Endothelial cell of umbilical vein (primary cell): ENCODE measurements at regions not wholly inside any gene's neighbourhood (a gene's known extent, or its start where the extent isn't known, plus 50 kb on each side); places are given as distances from the start of the nearest gene placed in this dataset.

ENCODE experiments used
- BruUV-seq: library from RNA; stranded (reverse); fragments of 400-500 nt; replicated peaks from 2 replicates; lab custom pipeline; 2021; lab: Mats Ljungman, UMichigan
- CTCF ChIA-PET: fragments of 300-600, 350-600 bp; sonication (Branson Sonifier 250); formaldehyde crosslinking; loops from one replicate; lab custom pipeline; 2021; ENCODE audit warnings: antibody characterized with exemption, inconsistent platforms; lab: Charles Lee
- POLR2A ChIA-PET: fragments of 300-600, 350-600 bp; sonication (Branson Sonifier 250); formaldehyde crosslinking; loops from one replicate; lab custom pipeline; 2021; ENCODE audit warnings: antibody characterized with exemption, inconsistent platforms; lab: Charles Lee
- DNase-seq: peaks from one replicate; pipeline ENCODE4 v3.0.0-alpha.2; 2011; ENCODE audit warnings: low read depth, low spot score
- FAIRE-seq: peaks from 2 replicates; lab custom pipeline; 2011; peaks lifted over from hg19 to GRCh38; lab: Jason Lieb, UNC
- H2AFZ ChIP-seq: 2 replicates; pipeline ENCODE4 v1.6.0; 2012; ENCODE audit warnings: low read depth, low read length, control low read depth, inconsistent platforms
- H3K27ac ChIP-seq: 2 replicates; pipeline ENCODE4 v1.5.1; 2011; ENCODE audit warnings: low read depth, mild to moderate bottlenecking, control low read depth, low read length, moderate library complexity; ENCODE audit not compliant: insufficient read depth
- H3K27me3 ChIP-seq, 2 experiments: 2 replicates each; pipeline versions ENCODE4 v1.6.0 to v1.6.1; 2011; ENCODE audit warnings: low read length in 2 of 2, mixed read lengths in 1 of 2; ENCODE audit not compliant: control insufficient read depth in 2 of 2, insufficient read depth in 2 of 2
- H3K36me3 ChIP-seq, 2 experiments: 2 replicates in 1 of 2; 3 replicates in 1 of 2; pipeline ENCODE4 v1.5.1; 2011; ENCODE audit warnings: low read length in 2 of 2, mild to moderate bottlenecking in 1 of 2, moderate library complexity in 1 of 2; ENCODE audit not compliant: control insufficient read depth in 2 of 2, insufficient read depth in 2 of 2; ENCODE audit errors: extremely low read depth in 1 of 2
- H3K4me1 ChIP-seq: 3 replicates; pipeline ENCODE4 v1.5.1; 2011; ENCODE audit warnings: mild to moderate bottlenecking, low read length; ENCODE audit not compliant: control insufficient read depth, insufficient read depth; ENCODE audit errors: extremely low read depth
- H3K4me2 ChIP-seq: 2 replicates; pipeline ENCODE4 v1.6.1; 2011; ENCODE audit warnings: low read length, control low read depth, mixed read lengths; ENCODE audit not compliant: insufficient read depth
- H3K4me3 ChIP-seq, 3 experiments: fragments of 200-600 bp in 1 of 3; sonication (generic), shearing (Covaris generic) in 1 of 3; replicated peaks in 1 of 3; 2 replicates each; pipeline ENCODE4 v1.5.1; 2011 to 2016; ENCODE audit warnings: control low read depth in 3 of 3, low read length in 3 of 3, mild to moderate bottlenecking in 2 of 3, inconsistent platforms in 1 of 3, low read depth in 1 of 3, moderate library complexity in 1 of 3; ENCODE audit not compliant: insufficient read depth in 1 of 3
- H3K79me2 ChIP-seq: 2 replicates; pipeline ENCODE4 v1.6.0; 2012; ENCODE audit warnings: low read length, inconsistent platforms; ENCODE audit not compliant: control insufficient read depth, insufficient read depth
- H3K9ac ChIP-seq: replicated peaks from 2 replicates; pipeline ENCODE3; 2011; ENCODE audit warnings: low read length, control low read depth; ENCODE audit not compliant: insufficient read depth; ENCODE audit errors: extremely low read depth
- H3K9me1 ChIP-seq: replicated peaks from 3 replicates; pipeline ENCODE4 v1.6.0; 2011; ENCODE audit warnings: mild to moderate bottlenecking, low read length; ENCODE audit not compliant: control insufficient read depth, insufficient read depth; ENCODE audit errors: extremely low read depth
- H3K9me3 ChIP-seq: replicated peaks from 2 replicates; pipeline ENCODE4 v1.5.1; 2012; ENCODE audit warnings: low read length, inconsistent platforms; ENCODE audit not compliant: control insufficient read depth, insufficient read depth
- H4K20me1 ChIP-seq: replicated peaks from 2 replicates; pipeline ENCODE3; 2011; ENCODE audit warnings: mild to moderate bottlenecking, low read length; ENCODE audit not compliant: control insufficient read depth, insufficient read depth; ENCODE audit errors: extremely low read depth
- CTCF ChIP-seq, 2 donors: IDR thresholded peaks; 1 replicate in 1 of 2; 2 replicates in 1 of 2; pipeline ENCODE4 v1.5.1; 2011; ENCODE audit warnings: low read length in 2 of 2, mild to moderate bottlenecking in 2 of 2, moderate library complexity in 2 of 2, control low read depth in 1 of 2, inconsistent platforms in 1 of 2, low read depth in 1 of 2; ENCODE audit not compliant: insufficient read depth in 1 of 2; ENCODE audit errors: extremely low read depth in 1 of 2
- EZH2 ChIP-seq: IDR thresholded peaks from 2 replicates; pipeline ENCODE4 v1.6.1; 2012; ENCODE audit warnings: borderline replicate concordance, low read depth, mild to moderate bottlenecking, moderate library complexity, low read length, inconsistent platforms; ENCODE audit not compliant: severe bottlenecking
- FOS ChIP-seq: IDR thresholded peaks from 2 replicates; pipeline ENCODE4 v1.6.1; 2011; ENCODE audit warnings: mild to moderate bottlenecking, low read length, moderate library complexity, borderline replicate concordance; ENCODE audit not compliant: insufficient read depth
- GATA2 ChIP-seq: IDR thresholded peaks from 2 replicates; pipeline ENCODE4 v1.7.0; 2011; ENCODE audit warnings: low read depth, mild to moderate bottlenecking, moderate library complexity, mixed read lengths, low read length; ENCODE audit not compliant: insufficient read length, insufficient read depth
- JUN ChIP-seq: IDR thresholded peaks from 2 replicates; pipeline ENCODE4 v1.6.1; 2011; ENCODE audit warnings: borderline replicate concordance, low read depth; ENCODE audit not compliant: insufficient read length, insufficient read depth
- MAX ChIP-seq: IDR thresholded peaks from 2 replicates; pipeline ENCODE4 v1.6.1; 2011; ENCODE audit not compliant: insufficient read depth, insufficient read length
- MYC ChIP-seq: IDR thresholded peaks from one replicate; pipeline ENCODE4 v1.6.1; 2011; ENCODE audit warnings: mild to moderate bottlenecking, low read depth, low read length
- POLR2A ChIP-seq: IDR thresholded peaks from 2 replicates; pipeline ENCODE4 v1.6.1; 2012; ENCODE audit warnings: low read depth, mild to moderate bottlenecking, control low read depth, low read length
- POLR2AphosphoS5 ChIP-seq: IDR thresholded peaks from 2 replicates; pipeline ENCODE4 v1.6.1; 2012; ENCODE audit warnings: low read depth, mild to moderate bottlenecking, control low read depth, low read length, moderate library complexity; ENCODE audit not compliant: insufficient read depth
- dilution Hi-C: fragments of 300-500 bp; cut with MboI; formaldehyde crosslinking; loops from one replicate; pipeline ENCODE4 v1.15.0; 2019; ENCODE audit warnings: low sequenced_read_pairs; ENCODE audit not compliant: extremely low pct_ligation_motif_present
- intact Hi-C: fragments of 100-400 bp; cut with micrococcal nuclease; formaldehyde crosslinking; loops from one replicate; pipeline ENCODE4 v1.10.0; 2022

GRCh38 chr12:84148335-84148734 lies 764.3 kb downstream of the SLC6A15 start:
- no TSS peak for BruUV-seq
- no peak for FAIRE-seq
- Histone ChIP-seq H3K4me3 (no peak overlapping the region), H3K9me1 (no peaks in the 10 kb centered on the region), H3K9ac (no peak overlapping the region), H2AFZ (no peak overlapping the region), H3K36me3 (no peaks in the 10 kb centered on the region), H3K27ac (no peak overlapping the region), H3K4me1 (no peaks in the 10 kb centered on the region), H3K9me3 (no peaks in the 10 kb centered on the region), H4K20me1 (no peaks in the 10 kb centered on the region), H3K79me2 (no peaks in the 10 kb centered on the region), H3K27me3 (no peaks in the 10 kb centered on the region), H3K4me2 (no peak overlapping the region)
- ChIA-PET CTCF (no interaction called here), POLR2A (no interaction called here)
- no peak for TF ChIP-seq CTCF (IDR thresholded peaks at IDR 0.05; ENCODE audit: extremely low read depth in 1 of 2, insufficient read depth in 1 of 2, low read depth in 1 of 2, low read length in 2 of 2)
- TF ChIP-seq FOS: no peak
- TF ChIP-seq POLR2AphosphoS5: no peak
- no peak for TF ChIP-seq GATA2
- TF ChIP-seq MYC: no peak
- no peak for TF ChIP-seq JUN
- no peak for TF ChIP-seq EZH2
- TF ChIP-seq MAX: no peak
- TF ChIP-seq POLR2A: no peak
- intact Hi-C loops: no loop called here
- dilution Hi-C loops: no loop called here
- no peak for DNase-seq
